ENCODE measurements at regions not wholly inside any gene's neighbourhood (a gene's known extent, or its start where the extent isn't known, plus 50 kb on each side); places are given as distances from the start of the nearest gene placed in this dataset.

GRCh38 chr5:153159616-153160015 lies 330.9 kb upstream of the GRIA1 start:
- DNase-seq: no peak
- Histone ChIP-seq H3K27ac (no peak overlapping the region), H3K36me3 (no peaks in the 10 kb centered on the region)

GRCh38 chr5:153168241-153168640 lies 322.2 kb upstream of the GRIA1 start:
- Histone ChIP-seq H3K4me3 (ENCODE audit: low read depth, low read length) (no peak overlapping the region), H3K9me3 (ENCODE audit: severe bottlenecking) (no peaks in the 10 kb centered on the region), H3K27ac (no peak overlapping the region), H3K27me3 (ENCODE audit: insufficient read depth, low read depth, severe bottlenecking) (no peaks in the 10 kb centered on the region), H3K36me3 (no peaks in the 10 kb centered on the region)
- DNase-seq: no peak
- no peak for TF ChIP-seq CTCF (IDR thresholded peaks at IDR 0.05; ENCODE audit: low read depth, low read length)

More at GRCh38 chr5:153159616-153160015, 330.9 kb upstream of the GRIA1 start:
- Histone ChIP-seq H3K9me3 (ENCODE audit: severe bottlenecking) (no peaks in the 10 kb centered on the region), H3K27me3 (ENCODE audit: insufficient read depth, low read depth, severe bottlenecking) (no peaks in the 10 kb centered on the region), H3K4me3 (ENCODE audit: low read depth, low read length) (no peak overlapping the region)
- TF ChIP-seq CTCF (IDR thresholded peaks at IDR 0.05; ENCODE audit: low read depth, low read length): no peak

- H3K27ac ChIP-seq: no peak overlapping the region
- DNase-seq: no peak
- H3K36me3 ChIP-seq: no peaks in the 10 kb centered on the region
- TF ChIP-seq CTCF (IDR thresholded peaks at IDR 0.05; ENCODE audit: low read depth, low read length): no peak
- H3K9me3 ChIP-seq (ENCODE audit: severe bottlenecking): no peaks in the 10 kb centered on the region
- no peaks in the 10 kb centered on the region for H3K27me3 ChIP-seq (ENCODE audit: insufficient read depth, low read depth, severe bottlenecking)
- H3K4me3 ChIP-seq (ENCODE audit: low read depth, low read length): no peak overlapping the region
These were observed 303.0 kb upstream of the GRIA1 start for GRCh38 chr5:153187503-153187902.

GRCh38 chr5:153206361-153206760 lies 284.1 kb upstream of the GRIA1 start:
- Histone ChIP-seq H3K36me3 (no peaks in the 10 kb centered on the region), H3K4me3 (ENCODE audit: low read depth, low read length) (no peak overlapping the region), H3K27ac (no peak overlapping the region), H3K9me3 (ENCODE audit: severe bottlenecking) (no peaks in the 10 kb centered on the region), H3K27me3 (ENCODE audit: insufficient read depth, low read depth, severe bottlenecking) (no peaks in the 10 kb centered on the region)
- no peak for DNase-seq
- TF ChIP-seq CTCF (IDR thresholded peaks at IDR 0.05; ENCODE audit: low read depth, low read length): no peak

- H3K27ac ChIP-seq: no peak overlapping the region
- H3K4me3 ChIP-seq (ENCODE audit: low read depth, low read length): no peak overlapping the region
- H3K36me3 ChIP-seq: no peaks in the 10 kb centered on the region
- H3K9me3 ChIP-seq (ENCODE audit: severe bottlenecking): no peaks in the 10 kb centered on the region
- no peak for DNase-seq
- no peak for TF ChIP-seq CTCF (IDR thresholded peaks at IDR 0.05; ENCODE audit: low read depth, low read length)
- no peaks in the 10 kb centered on the region for H3K27me3 ChIP-seq (ENCODE audit: insufficient read depth, low read depth, severe bottlenecking)
These were observed 281.5 kb upstream of the GRIA1 start for GRCh38 chr5:153209016-153209415.

- H3K36me3 ChIP-seq: no peaks in the 10 kb centered on the region
- H3K9me3 ChIP-seq (ENCODE audit: severe bottlenecking): no peaks in the 10 kb centered on the region
- H3K27me3 ChIP-seq (ENCODE audit: insufficient read depth, low read depth, severe bottlenecking): no peaks in the 10 kb centered on the region
- no peak overlapping the region for H3K27ac ChIP-seq
- no peak overlapping the region for H3K4me3 ChIP-seq (ENCODE audit: low read depth, low read length)
- no peak for DNase-seq
- TF ChIP-seq CTCF (IDR thresholded peaks at IDR 0.05; ENCODE audit: low read depth, low read length): no peak
These were observed 280.8 kb upstream of the GRIA1 start for GRCh38 chr5:153209687-153210086.
